Choroid plexus epithelial cell (primary cell): ENCODE measurements at regions not wholly inside any gene's neighbourhood (a gene's known extent, or its start where the extent isn't known, plus 50 kb on each side); places are given as distances from the start of the nearest gene placed in this dataset.
A peak's percentile ranks its signal among the peaks of the same experiment; 100 is the strongest.

ENCODE experiments used
- DNase-seq: peaks from one replicate; pipeline ENCODE4 v3.0.0-alpha.2; 2010; ENCODE audit warnings: low read depth
- H3K4me3 ChIP-seq: 2 replicates; pipeline ENCODE4 v1.5.1; 2011; ENCODE audit warnings: low read depth, mild to moderate bottlenecking, control low read depth, low read length, moderate library complexity
- TF ChIP-seq, protein P1 (sequence below): conservative IDR thresholded peaks from 2 replicates; pipeline ENCODE4 v1.5.1; 2011; ENCODE audit warnings: low read depth, mild to moderate bottlenecking, control low read depth, inconsistent platforms, low read length, moderate library complexity

DNA sequence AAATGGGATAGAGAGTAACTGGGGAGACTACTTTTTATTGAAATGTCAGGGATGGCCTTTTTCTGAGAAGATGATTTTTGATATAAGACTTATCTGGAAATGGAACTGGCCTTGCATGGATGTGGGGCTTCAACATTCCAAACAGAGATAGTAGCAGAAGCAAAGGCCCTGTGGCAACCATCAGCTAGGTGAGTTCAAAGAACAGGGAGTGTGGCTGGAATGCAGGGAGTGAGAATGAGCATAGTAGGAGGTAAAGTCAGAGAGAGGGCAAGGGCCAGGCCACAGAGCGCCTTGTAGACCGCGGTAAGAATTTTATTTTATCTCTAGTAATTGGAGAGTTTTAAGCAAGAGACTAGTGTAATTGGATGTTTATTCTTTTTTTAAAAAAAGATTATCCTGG lies 227.0 kb upstream of the B3GALT2 start:
- H3K4me3 ChIP-seq: no peak overlapping the region
- DNase-seq: no peak
- TF ChIP-seq, protein P1, sequence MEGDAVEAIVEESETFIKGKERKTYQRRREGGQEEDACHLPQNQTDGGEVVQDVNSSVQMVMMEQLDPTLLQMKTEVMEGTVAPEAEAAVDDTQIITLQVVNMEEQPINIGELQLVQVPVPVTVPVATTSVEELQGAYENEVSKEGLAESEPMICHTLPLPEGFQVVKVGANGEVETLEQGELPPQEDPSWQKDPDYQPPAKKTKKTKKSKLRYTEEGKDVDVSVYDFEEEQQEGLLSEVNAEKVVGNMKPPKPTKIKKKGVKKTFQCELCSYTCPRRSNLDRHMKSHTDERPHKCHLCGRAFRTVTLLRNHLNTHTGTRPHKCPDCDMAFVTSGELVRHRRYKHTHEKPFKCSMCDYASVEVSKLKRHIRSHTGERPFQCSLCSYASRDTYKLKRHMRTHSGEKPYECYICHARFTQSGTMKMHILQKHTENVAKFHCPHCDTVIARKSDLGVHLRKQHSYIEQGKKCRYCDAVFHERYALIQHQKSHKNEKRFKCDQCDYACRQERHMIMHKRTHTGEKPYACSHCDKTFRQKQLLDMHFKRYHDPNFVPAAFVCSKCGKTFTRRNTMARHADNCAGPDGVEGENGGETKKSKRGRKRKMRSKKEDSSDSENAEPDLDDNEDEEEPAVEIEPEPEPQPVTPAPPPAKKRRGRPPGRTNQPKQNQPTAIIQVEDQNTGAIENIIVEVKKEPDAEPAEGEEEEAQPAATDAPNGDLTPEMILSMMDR: no peak

DNA sequence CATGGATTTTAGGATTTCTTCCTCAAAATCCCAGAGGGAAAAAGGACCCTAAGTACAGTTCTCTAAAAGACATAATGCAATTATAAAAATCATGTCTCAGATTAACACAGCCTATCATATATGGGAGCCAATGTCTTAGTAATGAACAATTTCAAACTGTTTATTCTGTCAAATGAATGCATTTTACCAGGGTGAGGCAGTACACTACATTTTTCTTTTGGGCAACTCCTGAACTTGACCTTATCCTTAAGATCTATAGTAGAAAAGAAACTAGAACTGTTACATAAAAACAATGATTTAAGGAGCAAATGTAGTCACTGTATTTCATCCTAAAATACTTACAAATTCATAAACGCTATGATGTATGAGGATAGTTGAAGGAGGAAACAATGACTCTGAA lies 226.3 kb upstream of the B3GALT2 start:
- no peak overlapping the region for H3K4me3 ChIP-seq
- no peak for DNase-seq
- TF ChIP-seq, protein P1: no peak

DNA sequence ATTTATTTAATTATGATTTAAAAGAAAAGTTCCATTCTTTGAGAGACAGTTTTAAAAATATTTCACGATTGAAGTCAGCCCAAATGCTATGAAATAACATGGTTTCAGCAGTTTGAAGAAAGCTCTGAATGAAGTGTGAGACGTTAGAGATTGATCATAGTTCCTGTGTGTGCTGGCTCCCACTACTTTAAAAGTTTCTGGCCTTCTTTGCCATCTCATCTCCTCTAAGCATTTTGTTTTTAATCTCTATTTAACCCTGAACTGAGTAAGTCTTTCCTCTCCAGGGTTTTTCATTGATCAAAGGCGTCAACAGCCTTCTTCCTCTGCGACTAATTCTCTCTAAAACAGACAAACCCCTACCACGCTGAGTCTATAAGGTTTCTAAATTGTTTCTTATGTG lies 225.3 kb upstream of the B3GALT2 start:
- TF ChIP-seq, protein P1: no peak
- H3K4me3 ChIP-seq: no peak overlapping the region
- no peak for DNase-seq

DNA sequence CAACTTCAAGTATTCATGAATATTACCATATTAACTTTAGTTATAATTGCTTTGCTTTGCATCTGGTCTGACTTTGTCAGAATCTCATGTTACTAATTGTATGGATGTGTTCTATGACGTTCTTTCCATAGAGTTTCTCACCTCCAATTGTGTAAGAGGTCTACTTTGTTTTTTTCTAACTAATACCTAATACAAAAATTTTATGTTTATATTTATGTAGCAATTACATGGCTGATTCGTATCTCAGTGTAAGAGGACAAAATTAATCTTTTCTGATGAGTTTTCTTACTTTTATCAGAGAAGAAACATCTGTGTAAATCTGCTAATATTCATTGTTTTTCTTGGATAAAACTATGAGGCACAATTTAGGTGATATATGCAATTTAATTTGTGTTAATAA lies 224.8 kb upstream of the B3GALT2 start:
- DNase-seq: no peak
- H3K4me3 ChIP-seq: no peak overlapping the region
- TF ChIP-seq, protein P1: no peak

DNA sequence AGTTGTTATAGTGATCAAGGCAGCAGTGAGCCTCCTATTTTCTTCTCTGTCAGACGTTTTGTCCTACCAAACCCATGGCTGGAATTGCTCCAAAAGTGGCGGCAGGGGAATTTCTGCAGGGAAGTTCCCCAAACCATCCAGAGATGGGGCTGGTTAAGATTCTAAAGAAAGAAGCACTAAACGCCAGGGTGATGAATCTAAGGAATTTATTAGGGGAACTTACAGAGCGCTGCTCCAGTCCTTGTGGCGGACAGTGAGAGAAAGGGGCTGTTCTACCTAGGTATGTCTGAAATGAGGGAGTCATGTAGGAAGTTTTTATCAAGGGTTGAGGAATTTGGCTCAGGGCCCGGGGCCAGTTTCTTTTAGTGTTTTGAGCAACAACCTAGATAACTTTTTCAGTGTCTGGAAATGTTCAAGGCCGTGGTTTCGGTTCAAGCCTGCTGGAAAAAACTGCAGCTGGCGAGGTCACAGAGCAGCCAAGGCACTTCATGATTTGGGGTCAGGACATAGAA lies 222.4 kb upstream of the B3GALT2 start:
- no peak overlapping the region for H3K4me3 ChIP-seq
- TF ChIP-seq, protein P1: peak; percentile 14
- DNase-seq: peak; percentile 98

DNA sequence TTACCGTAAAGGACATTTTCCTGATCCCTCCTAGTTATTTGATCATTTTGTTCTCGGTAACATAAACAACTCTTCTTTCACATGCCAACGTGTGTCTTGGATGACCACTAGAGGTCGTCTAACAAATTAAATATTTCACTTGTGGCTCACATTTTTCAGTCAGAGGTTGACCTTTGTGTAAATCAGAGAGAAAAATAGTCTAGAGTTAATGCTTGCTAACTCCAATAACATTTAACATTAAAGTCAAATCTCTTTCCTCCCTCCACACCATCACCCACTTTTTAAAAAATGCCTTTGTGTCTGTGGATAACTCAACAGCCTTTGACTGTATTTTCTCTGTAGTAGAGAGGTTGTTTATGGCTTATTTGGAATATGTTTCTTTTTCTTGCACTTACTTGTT lies 220.5 kb upstream of the B3GALT2 start:
- peak; percentile 90 for DNase-seq
- no peak overlapping the region for H3K4me3 ChIP-seq
- TF ChIP-seq, protein P1: peak; percentile 69

DNA sequence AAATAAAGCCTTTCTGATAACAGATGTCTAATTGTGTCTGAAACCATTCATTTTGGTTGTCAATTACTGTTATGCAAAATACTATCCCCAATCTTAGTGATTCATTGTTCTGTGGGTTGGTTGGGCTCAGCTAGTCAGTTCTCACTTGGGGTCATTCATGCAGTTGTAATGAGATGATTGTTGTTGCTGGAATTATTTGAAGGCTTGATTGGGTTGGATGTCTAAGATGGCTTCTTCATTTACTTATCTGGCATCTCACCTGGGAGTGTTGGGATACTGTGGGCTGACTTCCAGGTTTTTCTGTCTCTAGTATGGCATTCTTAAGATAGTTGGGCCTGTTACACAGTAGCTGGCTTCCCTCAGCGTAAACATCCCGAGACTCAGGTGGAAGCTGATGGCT lies 217.8 kb upstream of the B3GALT2 start:
- TF ChIP-seq, protein P1: no peak
- H3K4me3 ChIP-seq: no peak overlapping the region
- no peak for DNase-seq
